Germinal center (tissue), 1 donor: ENCODE measurements at regions not wholly inside any gene's neighbourhood (a gene's known extent, or its start where the extent isn't known, plus 50 kb on each side); places are given as distances from the start of the nearest gene placed in this dataset.
"Not testable (repeated sequence)": the region's sequence is repeated elsewhere in the genome, so short reads cannot be mapped to it uniquely, and the experiment has no call there.

Source experiments
- DNase-seq: peaks from one replicate; pipeline ENCODE4 v3.0.0; 2012; ENCODE audit warnings: mixed read lengths, low spot score

- no peak for DNase-seq
Measured at GRCh38 chr7:17093461-17093860, 205.0 kb upstream of the AHR start.

- DNase-seq = no peak
Measured at GRCh38 chr7:17094963-17095574, 203.4 kb upstream of the AHR start.

- no peak for DNase-seq
Measured at GRCh38 chr7:17095931-17096330, 202.5 kb upstream of the AHR start.

- peak; percentile 24 for DNase-seq
Measured at GRCh38 chr7:17097668-17098297, 200.7 kb upstream of the AHR start.

- DNase-seq = no peak
Measured at GRCh38 chr7:17098515-17098914, 199.9 kb upstream of the AHR start.

GRCh38 chr7:17099083-17099973 lies 199.1 kb upstream of the AHR start:
- no peak for DNase-seq

GRCh38 chr7:17099974-17100509 lies 198.4 kb upstream of the AHR start:
- DNase-seq = not testable (repeated sequence)

GRCh38 chr7:17101207-17101696 lies 197.2 kb upstream of the AHR start:
- no peak for DNase-seq

GRCh38 chr7:17103170-17103569 lies 195.3 kb upstream of the AHR start:
- DNase-seq = no peak

GRCh38 chr7:17103984-17104383 lies 194.5 kb upstream of the AHR start:
- no peak for DNase-seq

- DNase-seq = no peak
Measured at GRCh38 chr7:17104419-17104818, 194.0 kb upstream of the AHR start.

- DNase-seq = no peak
Measured at GRCh38 chr7:17105701-17106100, 192.8 kb upstream of the AHR start.

GRCh38 chr7:17108049-17108584 lies 190.3 kb upstream of the AHR start:
- DNase-seq = no peak

GRCh38 chr7:17109020-17109419 lies 189.4 kb upstream of the AHR start:
- no peak for DNase-seq

GRCh38 chr7:17113770-17114169 lies 184.7 kb upstream of the AHR start:
- DNase-seq = not testable (repeated sequence)

- DNase-seq = no peak
Measured at GRCh38 chr7:17118412-17118811, 180.0 kb upstream of the AHR start.

- DNase-seq = no peak
Measured at GRCh38 chr7:17120756-17121155, 177.7 kb upstream of the AHR start.

GRCh38 chr7:17121671-17122070 lies 176.8 kb upstream of the AHR start:
- no peak for DNase-seq

- peak; percentile 22 for DNase-seq
Measured at GRCh38 chr7:17123020-17123419, 175.4 kb upstream of the AHR start.

GRCh38 chr7:17126413-17127268 lies 171.8 kb upstream of the AHR start:
- DNase-seq = no peak

- DNase-seq = no peak
Measured at GRCh38 chr7:17129218-17129617, 169.2 kb upstream of the AHR start.
